PFSK-1 (cell line): ENCODE measurements at regions not wholly inside any gene's neighbourhood (a gene's known extent, or its start where the extent isn't known, plus 50 kb on each side); places are given as distances from the start of the nearest gene placed in this dataset.

Experiments used
- FOXP2 ChIP-seq: optimal IDR thresholded peaks from 2 replicates; pipeline ENCODE3; 2011; ENCODE audit warnings: borderline replicate concordance, control low read depth, inconsistent platforms; ENCODE audit not compliant: insufficient read depth; ENCODE audit errors: extremely low read length, extremely low read depth
- POLR2AphosphoS5 ChIP-seq: IDR thresholded peaks from 2 replicates; pipeline ENCODE4 v1.6.1; 2012; ENCODE audit warnings: low read depth, mild to moderate bottlenecking, control low read depth, low read length, moderate library complexity
- SIN3A ChIP-seq: IDR thresholded peaks from 2 replicates; pipeline ENCODE4 v1.6.1; 2012; ENCODE audit warnings: mild to moderate bottlenecking, low read length, moderate library complexity, borderline replicate concordance; ENCODE audit not compliant: insufficient read depth
- TAF1 ChIP-seq: IDR thresholded peaks from 2 replicates; pipeline ENCODE4 v1.6.1; 2012; ENCODE audit warnings: low read length, control low read depth, borderline replicate concordance; ENCODE audit not compliant: insufficient read depth
- TF ChIP-seq, protein P1 (sequence below), 2 experiments: IDR thresholded peaks; 2 replicates each; pipeline versions ENCODE4 v1.6.1 to v1.8.0; 2011 to 2012; ENCODE audit warnings: low read depth in 2 of 2, low read length in 2 of 2, control low read depth in 1 of 2, inconsistent platforms in 1 of 2, mild to moderate bottlenecking in 1 of 2, moderate library complexity in 1 of 2; ENCODE audit not compliant: insufficient read depth in 1 of 2

DNA sequence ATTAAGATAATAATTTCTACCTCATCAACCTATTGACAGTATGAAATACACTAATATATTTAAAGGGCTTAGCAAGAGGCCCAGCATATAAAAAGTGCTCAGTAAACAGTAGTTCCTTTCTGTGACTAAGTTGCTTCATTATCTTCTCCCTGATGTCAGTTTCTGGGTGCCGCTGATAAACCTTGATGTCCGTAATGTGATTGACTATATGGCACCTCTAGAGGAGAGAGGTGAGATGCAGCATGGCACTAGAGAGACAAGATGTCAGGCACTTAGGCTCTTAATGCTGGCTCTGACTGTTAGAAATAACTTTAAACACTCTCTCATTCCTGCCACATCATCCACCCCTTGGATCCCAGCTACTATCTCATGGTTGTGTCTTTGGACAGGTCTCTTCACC, 455.9 kb upstream of the KLF4 start:
- no peak for TF ChIP-seq POLR2AphosphoS5
- TF ChIP-seq SIN3A: no peak
- no peak for TF ChIP-seq FOXP2
- no peak for TF ChIP-seq TAF1
- TF ChIP-seq, protein P1, sequence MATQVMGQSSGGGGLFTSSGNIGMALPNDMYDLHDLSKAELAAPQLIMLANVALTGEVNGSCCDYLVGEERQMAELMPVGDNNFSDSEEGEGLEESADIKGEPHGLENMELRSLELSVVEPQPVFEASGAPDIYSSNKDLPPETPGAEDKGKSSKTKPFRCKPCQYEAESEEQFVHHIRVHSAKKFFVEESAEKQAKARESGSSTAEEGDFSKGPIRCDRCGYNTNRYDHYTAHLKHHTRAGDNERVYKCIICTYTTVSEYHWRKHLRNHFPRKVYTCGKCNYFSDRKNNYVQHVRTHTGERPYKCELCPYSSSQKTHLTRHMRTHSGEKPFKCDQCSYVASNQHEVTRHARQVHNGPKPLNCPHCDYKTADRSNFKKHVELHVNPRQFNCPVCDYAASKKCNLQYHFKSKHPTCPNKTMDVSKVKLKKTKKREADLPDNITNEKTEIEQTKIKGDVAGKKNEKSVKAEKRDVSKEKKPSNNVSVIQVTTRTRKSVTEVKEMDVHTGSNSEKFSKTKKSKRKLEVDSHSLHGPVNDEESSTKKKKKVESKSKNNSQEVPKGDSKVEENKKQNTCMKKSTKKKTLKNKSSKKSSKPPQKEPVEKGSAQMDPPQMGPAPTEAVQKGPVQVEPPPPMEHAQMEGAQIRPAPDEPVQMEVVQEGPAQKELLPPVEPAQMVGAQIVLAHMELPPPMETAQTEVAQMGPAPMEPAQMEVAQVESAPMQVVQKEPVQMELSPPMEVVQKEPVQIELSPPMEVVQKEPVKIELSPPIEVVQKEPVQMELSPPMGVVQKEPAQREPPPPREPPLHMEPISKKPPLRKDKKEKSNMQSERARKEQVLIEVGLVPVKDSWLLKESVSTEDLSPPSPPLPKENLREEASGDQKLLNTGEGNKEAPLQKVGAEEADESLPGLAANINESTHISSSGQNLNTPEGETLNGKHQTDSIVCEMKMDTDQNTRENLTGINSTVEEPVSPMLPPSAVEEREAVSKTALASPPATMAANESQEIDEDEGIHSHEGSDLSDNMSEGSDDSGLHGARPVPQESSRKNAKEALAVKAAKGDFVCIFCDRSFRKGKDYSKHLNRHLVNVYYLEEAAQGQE (IDR thresholded peaks at IDR 0.05; ENCODE audit: insufficient read depth in 1 of 2, low read depth in 2 of 2, low read length in 2 of 2): no peak

DNA sequence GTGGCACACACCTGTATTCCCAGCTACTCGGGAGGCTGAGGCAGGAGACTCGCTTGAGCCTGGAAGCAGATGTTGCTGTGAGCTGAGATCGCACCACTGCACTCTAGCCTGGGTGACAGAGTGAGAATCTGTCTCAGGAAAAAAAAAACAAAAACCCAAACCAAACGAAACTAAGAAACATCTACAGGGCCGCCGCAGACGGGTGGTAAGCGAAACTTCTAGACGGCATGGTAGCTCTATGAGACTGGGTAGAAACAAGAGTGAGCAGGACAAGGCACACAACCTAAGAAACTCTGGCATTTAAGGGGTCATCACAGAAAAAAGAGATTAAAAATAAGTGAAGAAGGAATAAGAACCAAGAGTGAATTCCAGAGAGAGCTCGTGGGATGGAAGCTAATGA, 454.8 kb upstream of the KLF4 start:
- TF ChIP-seq, protein P1 (IDR thresholded peaks at IDR 0.05; ENCODE audit: insufficient read depth in 1 of 2, low read depth in 2 of 2, low read length in 2 of 2): no peak
- TF ChIP-seq SIN3A (no peak), POLR2AphosphoS5 (no peak), FOXP2 (no peak), TAF1 (no peak)

DNA sequence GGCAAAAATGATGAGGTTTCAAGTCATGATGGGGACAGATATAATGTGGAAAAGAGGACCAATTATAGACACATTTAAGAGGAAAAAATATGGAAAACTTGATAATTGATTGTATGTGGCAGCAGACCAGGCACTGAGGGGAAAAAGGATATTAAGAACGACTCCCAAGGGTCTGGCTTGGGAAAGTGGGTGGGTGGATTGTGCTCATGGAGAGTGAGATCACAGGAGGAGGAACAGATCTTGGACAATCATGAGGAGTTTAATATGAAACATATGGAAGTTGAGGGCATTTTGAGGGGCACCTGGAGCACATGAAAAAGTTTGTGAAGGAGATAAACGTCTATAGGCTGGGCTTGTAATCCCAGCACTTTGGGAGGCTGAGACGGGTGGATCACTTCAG, 454.3 kb upstream of the KLF4 start:
- no peak for TF ChIP-seq SIN3A
- TF ChIP-seq, protein P1 (IDR thresholded peaks at IDR 0.05; ENCODE audit: insufficient read depth in 1 of 2, low read depth in 2 of 2, low read length in 2 of 2): no peak
- no peak for TF ChIP-seq POLR2AphosphoS5

DNA sequence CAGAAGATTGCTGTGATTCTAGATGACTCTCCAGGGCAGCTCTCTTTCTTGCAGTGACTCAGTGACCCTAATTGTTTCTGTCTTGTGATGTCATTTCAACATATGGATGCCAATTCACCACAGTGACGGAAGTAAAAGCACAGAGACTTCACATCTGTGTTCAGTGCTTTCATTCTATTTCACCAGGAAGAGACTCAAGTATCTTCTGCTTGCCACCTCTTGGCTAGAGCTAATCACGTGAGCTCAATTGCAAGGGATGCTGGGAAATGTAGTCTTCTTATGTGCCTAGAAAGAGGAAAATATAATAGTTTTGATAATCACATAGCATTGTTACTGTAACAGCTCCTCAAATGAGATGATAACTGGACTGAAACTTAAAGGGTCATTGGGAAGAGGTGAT, 453.3 kb upstream of the KLF4 start:
- TF ChIP-seq FOXP2 (no peak), SIN3A (no peak), TAF1 (no peak), POLR2AphosphoS5 (no peak)
- TF ChIP-seq, protein P1 (IDR thresholded peaks at IDR 0.05; ENCODE audit: insufficient read depth in 1 of 2, low read depth in 2 of 2, low read length in 2 of 2): no peak

DNA sequence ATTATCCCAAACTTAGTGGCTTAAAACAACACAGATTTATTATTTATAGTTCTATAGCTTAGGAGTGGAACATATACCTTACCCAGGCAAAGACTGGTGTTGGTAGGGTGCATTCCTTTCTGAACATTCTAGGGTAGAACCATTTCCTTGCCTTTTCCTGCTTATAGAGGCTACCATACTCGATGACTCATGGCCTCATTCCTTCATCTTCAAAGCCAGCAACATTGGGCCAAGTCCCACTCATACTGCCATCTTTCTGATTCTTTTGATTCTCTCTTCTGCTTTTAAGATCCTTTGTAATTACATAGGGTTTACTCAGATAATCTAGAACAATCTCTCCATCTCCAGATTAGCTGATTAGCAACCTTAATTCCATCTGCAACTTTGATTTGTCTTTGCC, 452.7 kb upstream of the KLF4 start:
- no peak for TF ChIP-seq TAF1
- TF ChIP-seq SIN3A: no peak
- no peak for TF ChIP-seq FOXP2
- TF ChIP-seq POLR2AphosphoS5: no peak
